Right atrium auricular region (tissue), 2 donors: ENCODE measurements at regions not wholly inside any gene's neighbourhood (a gene's known extent, or its start where the extent isn't known, plus 50 kb on each side); places are given as distances from the start of the nearest gene placed in this dataset.
"Not testable (repeated sequence)": the region's sequence is repeated elsewhere in the genome, so short reads cannot be mapped to it uniquely, and the experiment has no call there.

Experiments used
- DNase-seq: peaks from one replicate; pipeline ENCODE4 v3.0.0-alpha.2; 2019; ENCODE audit warnings: low spot score
- H3K27ac ChIP-seq, 2 donors: fragments of 200-600 bp; sonication (generic); 1 replicate in 1 of 2; 2 replicates in 1 of 2; pipeline ENCODE4 v1.5.1; 2016 to 2019
- H3K27me3 ChIP-seq, 2 donors: fragments of 200-600 bp; sonication (generic); one replicate each; pipeline versions ENCODE4 v1.5.1 to v1.6.0; 2017 to 2019
- H3K36me3 ChIP-seq: fragments of 200-600 bp; sonication (generic); one replicate; pipeline ENCODE4 v1.5.1; 2016
- H3K4me1 ChIP-seq, 2 donors: fragments of 200-600 bp; sonication (generic); one replicate each; pipeline versions ENCODE4 v1.5.1 to v1.6.0; 2017 to 2019
- H3K4me3 ChIP-seq, 2 donors: fragments of 200-600 bp; sonication (generic); 1 replicate in 1 of 2; 2 replicates in 1 of 2; pipeline ENCODE4 v1.5.1; 2017 to 2019; ENCODE audit warnings: mild to moderate bottlenecking in 1 of 2, moderate library complexity in 1 of 2
- H3K9me3 ChIP-seq, 2 donors: fragments of 200-600 bp; sonication (generic); one replicate each; pipeline ENCODE4 v1.5.1; 2019
- TF ChIP-seq, protein P1 (sequence below), 2 donors: fragments of 200-600 bp; sonication (generic); IDR thresholded peaks; one replicate each; pipeline ENCODE4 v1.5.1; 2019; ENCODE audit warnings: antibody characterized with exemption in 2 of 2

DNA sequence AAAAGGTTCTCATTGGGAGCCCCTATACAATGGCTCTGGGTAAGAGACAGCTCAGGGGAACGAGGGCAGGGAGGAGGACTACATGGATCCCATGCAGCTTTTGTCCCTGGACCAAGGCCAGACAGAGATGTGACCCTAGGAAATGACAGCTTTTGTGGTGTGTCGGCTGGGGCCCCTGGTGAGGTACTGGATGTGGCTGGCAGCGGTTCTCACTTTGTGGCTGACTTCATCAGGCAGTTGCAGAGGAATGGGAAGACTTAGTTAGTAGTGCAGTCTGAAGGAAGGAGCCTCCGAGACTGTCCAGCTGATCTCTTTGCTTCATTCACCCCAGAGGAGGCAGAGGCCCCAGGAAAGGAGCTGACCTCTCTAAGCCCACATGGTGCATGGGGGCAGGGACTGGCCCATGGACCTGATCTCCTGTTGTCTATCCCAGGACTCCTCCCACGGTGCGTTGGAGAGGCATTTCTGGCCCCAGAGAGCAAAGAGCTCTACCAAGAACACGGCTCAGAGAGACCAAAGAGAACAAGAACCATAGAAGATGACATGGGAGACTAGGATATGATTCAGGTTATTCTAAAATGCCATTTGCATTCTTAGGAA lies 202.9 kb downstream of the RPS24 start:
- Histone ChIP-seq H3K4me3 (no peak overlapping the region), H3K27ac (no peak overlapping the region), H3K36me3 (no peaks in the 10 kb centered on the region), H3K4me1 (no peaks in the 10 kb centered on the region), H3K9me3 (no peaks in the 10 kb centered on the region), H3K27me3 (no peaks in the 10 kb centered on the region)
- TF ChIP-seq, protein P1, sequence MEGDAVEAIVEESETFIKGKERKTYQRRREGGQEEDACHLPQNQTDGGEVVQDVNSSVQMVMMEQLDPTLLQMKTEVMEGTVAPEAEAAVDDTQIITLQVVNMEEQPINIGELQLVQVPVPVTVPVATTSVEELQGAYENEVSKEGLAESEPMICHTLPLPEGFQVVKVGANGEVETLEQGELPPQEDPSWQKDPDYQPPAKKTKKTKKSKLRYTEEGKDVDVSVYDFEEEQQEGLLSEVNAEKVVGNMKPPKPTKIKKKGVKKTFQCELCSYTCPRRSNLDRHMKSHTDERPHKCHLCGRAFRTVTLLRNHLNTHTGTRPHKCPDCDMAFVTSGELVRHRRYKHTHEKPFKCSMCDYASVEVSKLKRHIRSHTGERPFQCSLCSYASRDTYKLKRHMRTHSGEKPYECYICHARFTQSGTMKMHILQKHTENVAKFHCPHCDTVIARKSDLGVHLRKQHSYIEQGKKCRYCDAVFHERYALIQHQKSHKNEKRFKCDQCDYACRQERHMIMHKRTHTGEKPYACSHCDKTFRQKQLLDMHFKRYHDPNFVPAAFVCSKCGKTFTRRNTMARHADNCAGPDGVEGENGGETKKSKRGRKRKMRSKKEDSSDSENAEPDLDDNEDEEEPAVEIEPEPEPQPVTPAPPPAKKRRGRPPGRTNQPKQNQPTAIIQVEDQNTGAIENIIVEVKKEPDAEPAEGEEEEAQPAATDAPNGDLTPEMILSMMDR (IDR thresholded peaks at IDR 0.05), result no peak
- no peak for DNase-seq

DNA sequence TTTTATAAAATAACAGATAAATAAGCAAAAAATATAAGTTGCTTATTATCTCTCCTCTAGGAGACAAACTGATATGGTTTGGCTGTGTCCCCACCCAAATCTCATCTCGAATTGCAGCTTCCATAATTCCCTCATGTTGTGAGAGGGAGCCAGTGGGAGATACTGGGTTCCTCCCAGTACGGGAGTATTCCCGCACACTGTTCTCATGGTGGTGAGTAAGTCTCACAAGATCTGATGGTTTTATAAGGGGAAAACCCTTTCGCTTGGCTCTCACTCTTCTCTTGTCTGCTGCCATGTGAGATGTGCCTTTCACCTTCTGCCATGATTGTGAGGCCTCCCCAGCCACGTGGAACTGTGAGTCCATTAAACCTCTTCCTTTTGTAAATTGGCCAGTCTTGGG lies 204.3 kb downstream of the RPS24 start:
- H3K27ac ChIP-seq, H3K4me3 ChIP-seq, DNase-seq, H3K4me1 ChIP-seq, H3K9me3 ChIP-seq, H3K27me3 ChIP-seq, H3K36me3 ChIP-seq: not testable (repeated sequence)

DNA sequence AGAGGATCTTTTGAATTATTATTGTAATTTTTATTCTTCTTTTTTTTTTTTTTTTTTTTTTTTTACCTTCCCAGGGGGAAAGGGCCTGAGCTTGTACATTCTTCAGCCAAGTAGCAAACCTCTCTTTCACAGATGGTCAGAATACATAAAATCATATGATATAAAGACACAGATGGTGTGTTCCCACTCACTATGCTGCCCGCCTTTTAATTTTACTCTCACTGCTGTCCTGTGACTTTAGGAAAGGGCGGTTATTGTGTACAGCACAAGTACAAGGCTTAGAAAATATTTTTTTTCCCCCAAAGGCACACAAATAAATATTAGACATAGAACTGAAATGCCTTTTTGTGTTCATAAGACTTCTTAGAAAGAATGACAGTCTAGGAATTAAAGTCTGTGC lies 213.6 kb downstream of the RPS24 start:
- TF ChIP-seq, protein P1 (IDR thresholded peaks at IDR 0.05), result no peak
- H3K27me3 ChIP-seq, result no peaks in the 10 kb centered on the region
- no peaks in the 10 kb centered on the region for H3K36me3 ChIP-seq
- no peak overlapping the region for H3K27ac ChIP-seq
- H3K9me3 ChIP-seq, result no peaks in the 10 kb centered on the region
- DNase-seq, result no peak
- no peaks in the 10 kb centered on the region for H3K4me1 ChIP-seq
- H3K4me3 ChIP-seq, result no peak overlapping the region

DNA sequence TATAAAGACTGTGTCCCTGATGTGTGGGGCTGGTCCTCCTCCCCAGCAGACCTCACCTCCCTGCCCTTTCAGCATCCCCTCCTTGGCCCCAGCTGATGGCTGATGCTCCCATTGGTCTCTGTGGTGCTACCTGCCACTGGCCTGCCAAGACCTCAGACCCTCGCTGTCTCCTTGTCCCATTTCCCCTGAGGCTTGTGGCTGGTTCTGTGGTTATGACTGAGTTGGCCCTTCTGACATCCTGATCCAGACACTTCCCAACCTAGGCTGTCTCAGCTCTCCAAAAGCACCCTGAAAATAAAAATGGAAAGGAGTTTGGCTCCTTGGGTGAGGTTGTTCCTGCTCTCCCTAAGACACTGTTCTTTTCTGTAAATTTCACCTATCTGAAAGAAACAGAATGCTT lies 214.2 kb downstream of the RPS24 start:
- TF ChIP-seq, protein P1 (IDR thresholded peaks at IDR 0.05), result no peak
- Histone ChIP-seq H3K4me1 (no peaks in the 10 kb centered on the region), H3K27ac (no peak overlapping the region), H3K36me3 (no peaks in the 10 kb centered on the region), H3K9me3 (no peaks in the 10 kb centered on the region), H3K4me3 (no peak overlapping the region), H3K27me3 (no peaks in the 10 kb centered on the region)
- DNase-seq, result no peak

DNA sequence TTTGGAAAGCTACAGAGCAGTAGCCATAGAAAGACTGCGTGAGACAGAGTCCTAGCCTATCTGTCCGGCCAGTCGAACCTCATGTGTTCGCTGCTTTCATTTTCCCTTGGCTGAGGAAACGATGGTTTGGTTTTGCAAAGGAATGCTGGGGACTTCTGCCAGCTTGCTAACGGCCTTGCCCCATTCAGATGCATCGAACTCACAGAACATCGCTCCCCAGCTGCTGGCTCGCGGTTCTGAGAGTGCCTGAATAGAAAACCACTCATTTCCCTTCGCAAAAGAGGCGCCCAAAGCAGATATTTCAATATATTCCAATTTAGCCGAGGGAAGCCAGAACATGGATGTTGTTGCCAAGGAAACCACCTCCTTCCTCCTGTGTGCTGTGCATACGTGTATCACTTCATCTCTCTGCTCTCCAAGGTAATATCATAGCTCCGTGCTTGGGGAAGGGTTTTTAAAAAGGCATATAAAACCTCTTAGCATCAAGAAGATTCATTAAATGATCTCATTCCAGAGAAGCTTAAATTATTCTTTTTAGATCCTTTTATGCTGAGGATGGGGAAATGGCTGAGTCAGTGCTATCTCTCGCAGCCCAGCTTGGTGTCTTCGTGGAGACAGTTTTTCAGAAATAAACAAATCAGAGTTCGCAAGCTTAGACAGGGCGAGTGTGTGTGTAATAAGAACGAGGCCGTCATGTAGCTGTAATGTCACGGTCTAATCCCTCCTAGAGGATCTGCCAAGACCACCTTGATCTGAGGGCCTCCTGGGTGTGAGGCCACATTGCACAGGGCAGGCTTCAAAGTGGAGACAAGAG lies 215.2 kb downstream of the RPS24 start:
- Histone ChIP-seq H3K36me3 (no peaks in the 10 kb centered on the region), H3K27me3 (no peaks in the 10 kb centered on the region), H3K27ac (no peak overlapping the region), H3K4me3 (no peak overlapping the region), H3K4me1 (no peaks in the 10 kb centered on the region), H3K9me3 (no peaks in the 10 kb centered on the region)
- no peak for DNase-seq
- TF ChIP-seq, protein P1 (IDR thresholded peaks at IDR 0.05), result no peak

DNA sequence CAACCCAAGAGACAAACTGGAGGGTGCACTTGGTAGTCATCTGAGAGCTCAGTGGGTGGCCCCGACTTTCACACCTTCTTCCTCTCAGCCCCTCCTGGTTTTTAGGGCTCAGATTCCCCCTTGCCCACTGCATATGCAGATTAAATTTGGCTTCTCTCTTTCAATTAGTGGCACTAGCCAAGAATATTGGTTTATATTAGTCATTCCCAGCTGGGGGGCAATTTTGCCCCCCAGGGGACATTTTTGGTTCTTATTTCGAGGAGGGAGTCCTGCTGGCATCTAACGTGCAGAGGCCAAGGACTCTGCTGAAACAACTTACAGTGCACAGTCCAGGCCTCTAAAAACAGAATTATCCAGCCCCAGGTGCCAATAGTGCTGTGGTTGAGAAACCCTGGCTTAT lies 216.0 kb downstream of the RPS24 start:
- no peaks in the 10 kb centered on the region for H3K27me3 ChIP-seq
- no peak overlapping the region for H3K27ac ChIP-seq
- TF ChIP-seq, protein P1 (IDR thresholded peaks at IDR 0.05), result no peak

More for the DNA sequence above, 216.0 kb downstream of the RPS24 start:
- H3K9me3 ChIP-seq, result no peaks in the 10 kb centered on the region
- no peak overlapping the region for H3K4me3 ChIP-seq
- no peak for DNase-seq
- H3K4me1 ChIP-seq, result no peaks in the 10 kb centered on the region
- H3K36me3 ChIP-seq, result no peaks in the 10 kb centered on the region
